ENCODE measurements at regions not wholly inside any gene's neighbourhood (a gene's known extent, or its start where the extent isn't known, plus 50 kb on each side); places are given as distances from the start of the nearest gene placed in this dataset.

- no peak for TF ChIP-seq CTCF (conservative IDR thresholded peaks at IDR 0.05; ENCODE audit: low read length)
- TF ChIP-seq EZH2phosphoT487 (IDR thresholded peaks at IDR 0.05; ENCODE audit: borderline replicate concordance): no peak
Observed at GRCh38 chr11:31913985-31914384, 102.9 kb upstream of the PAX6 start.

Measured in Loucy (cell line).